Neuron (in vitro differentiated cells): ENCODE measurements at regions not wholly inside any gene's neighbourhood (a gene's known extent, or its start where the extent isn't known, plus 50 kb on each side); places are given as distances from the start of the nearest gene placed in this dataset.

Experiments used
- H2AFZ ChIP-seq: one replicate; pipeline ENCODE4 v1.6.1; 2013; ENCODE audit warnings: low read depth, mild to moderate bottlenecking, inconsistent platforms, low read length, moderate library complexity
- H3K27me3 ChIP-seq: one replicate; pipeline ENCODE4 v1.6.1; 2013; ENCODE audit warnings: low read length; ENCODE audit not compliant: insufficient read depth
- H3K36me3 ChIP-seq: one replicate; pipeline ENCODE4 v1.6.1; 2013; ENCODE audit warnings: low read length; ENCODE audit not compliant: insufficient read depth
- H3K4me1 ChIP-seq: one replicate; pipeline ENCODE4 v1.6.1; 2013; ENCODE audit warnings: low read length; ENCODE audit not compliant: insufficient read depth
- H3K4me3 ChIP-seq: 2 replicates; pipeline ENCODE4 v1.5.1; 2013; ENCODE audit warnings: mild to moderate bottlenecking, low read length, moderate library complexity
- H3K9me3 ChIP-seq: one replicate; pipeline ENCODE4 v1.6.1; 2013; ENCODE audit warnings: low read length

- Histone ChIP-seq H3K27me3 (no peaks in the 10 kb centered on the region), H3K4me3 (no peak overlapping the region)
Measured at GRCh38 chr10:30680908-30681307, 51.4 kb upstream of the LYZL2 start.

More at GRCh38 chr10:30680908-30681307, 51.4 kb upstream of the LYZL2 start:
- Histone ChIP-seq H3K4me1 (peaks cover 14% of the 10 kb centered on the region), H3K36me3 (no peaks in the 10 kb centered on the region), H2AFZ (no peak overlapping the region), H3K9me3 (no peaks in the 10 kb centered on the region)
